Epithelial cell of esophagus (primary cell): ENCODE measurements at regions not wholly inside any gene's neighbourhood (a gene's known extent, or its start where the extent isn't known, plus 50 kb on each side); places are given as distances from the start of the nearest gene placed in this dataset.
A peak's percentile ranks its signal among the peaks of the same experiment; 100 is the strongest.
"Not testable (repeated sequence)": the region's sequence is repeated elsewhere in the genome, so short reads cannot be mapped to it uniquely, and the experiment has no call there.

Experiments
- DNase-seq: peaks from one replicate; pipeline ENCODE4 v3.0.0; 2010; ENCODE audit warnings: low read depth
- H3K4me3 ChIP-seq: 2 replicates; pipeline ENCODE4 v1.5.1; 2011; ENCODE audit warnings: mild to moderate bottlenecking, low read length, control low read depth
- TF ChIP-seq, protein P1 (sequence below): IDR thresholded peaks from 2 replicates; pipeline ENCODE4 v1.5.1; 2011; ENCODE audit warnings: low read depth, mild to moderate bottlenecking, low read length, control low read depth, inconsistent platforms; ENCODE audit not compliant: insufficient read depth; ENCODE audit errors: missing control alignments

DNA sequence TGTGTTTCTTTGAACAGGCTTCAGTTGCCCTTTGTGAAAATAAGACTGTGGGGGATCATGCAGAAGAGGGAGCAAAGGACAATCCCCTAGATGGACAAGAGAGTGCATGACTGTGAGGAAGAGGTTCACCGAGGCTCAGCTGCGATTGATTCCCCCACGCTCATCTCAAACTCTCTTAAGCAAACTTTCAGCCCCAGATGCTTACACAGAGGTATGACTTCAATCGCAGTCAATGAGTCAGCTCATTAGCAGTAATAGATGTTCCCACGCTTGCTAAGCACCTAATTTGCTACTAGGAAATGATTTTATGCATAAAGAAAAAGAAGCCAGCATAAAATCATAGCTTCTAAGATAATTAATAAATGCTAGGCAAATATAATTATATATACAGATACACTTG lies 2256.1 kb upstream of the AGA start:
- no peak overlapping the region for H3K4me3 ChIP-seq
- TF ChIP-seq, protein P1, sequence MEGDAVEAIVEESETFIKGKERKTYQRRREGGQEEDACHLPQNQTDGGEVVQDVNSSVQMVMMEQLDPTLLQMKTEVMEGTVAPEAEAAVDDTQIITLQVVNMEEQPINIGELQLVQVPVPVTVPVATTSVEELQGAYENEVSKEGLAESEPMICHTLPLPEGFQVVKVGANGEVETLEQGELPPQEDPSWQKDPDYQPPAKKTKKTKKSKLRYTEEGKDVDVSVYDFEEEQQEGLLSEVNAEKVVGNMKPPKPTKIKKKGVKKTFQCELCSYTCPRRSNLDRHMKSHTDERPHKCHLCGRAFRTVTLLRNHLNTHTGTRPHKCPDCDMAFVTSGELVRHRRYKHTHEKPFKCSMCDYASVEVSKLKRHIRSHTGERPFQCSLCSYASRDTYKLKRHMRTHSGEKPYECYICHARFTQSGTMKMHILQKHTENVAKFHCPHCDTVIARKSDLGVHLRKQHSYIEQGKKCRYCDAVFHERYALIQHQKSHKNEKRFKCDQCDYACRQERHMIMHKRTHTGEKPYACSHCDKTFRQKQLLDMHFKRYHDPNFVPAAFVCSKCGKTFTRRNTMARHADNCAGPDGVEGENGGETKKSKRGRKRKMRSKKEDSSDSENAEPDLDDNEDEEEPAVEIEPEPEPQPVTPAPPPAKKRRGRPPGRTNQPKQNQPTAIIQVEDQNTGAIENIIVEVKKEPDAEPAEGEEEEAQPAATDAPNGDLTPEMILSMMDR: no peak
- DNase-seq: peak; percentile 57

GRCh38 chr4:179709961-179710624 lies 2267.9 kb upstream of the AGA start:
- H3K4me3 ChIP-seq: no peak overlapping the region
- TF ChIP-seq, protein P1: no peak
- no peak for DNase-seq

DNA sequence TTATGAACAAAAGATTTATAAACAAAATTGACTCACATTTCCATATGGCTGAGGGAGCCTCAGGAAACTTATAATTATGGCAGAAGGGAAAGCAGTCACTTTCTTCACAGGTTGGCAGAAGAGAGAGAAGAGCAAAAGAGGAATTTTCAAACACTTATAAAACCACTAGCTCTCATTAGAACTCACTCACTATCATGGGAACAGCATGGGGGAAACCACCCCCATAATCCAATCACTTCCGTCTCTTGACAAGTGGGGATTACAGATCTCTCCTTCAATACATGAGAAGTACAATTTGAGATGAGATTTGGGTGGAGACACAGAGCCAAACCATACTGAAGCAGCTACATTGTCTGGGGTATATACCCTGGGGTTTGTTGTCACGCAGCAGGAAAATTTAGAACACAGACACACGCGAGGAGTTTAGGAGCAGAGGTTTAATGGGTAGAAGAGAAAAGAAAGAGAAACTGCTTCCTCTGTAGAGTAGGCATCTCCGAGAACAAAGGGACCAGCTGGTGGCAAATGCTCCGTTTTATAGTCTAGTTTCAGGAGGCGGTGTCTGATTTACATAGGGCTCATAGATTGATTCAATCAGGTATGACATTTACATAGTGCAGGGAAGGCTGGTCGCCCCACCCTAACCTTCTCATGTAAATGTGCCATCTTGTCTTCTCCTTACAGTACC lies 2277.7 kb upstream of the AGA start:
- H3K4me3 ChIP-seq: no peak overlapping the region
- no peak for DNase-seq
- TF ChIP-seq, protein P1: no peak

DNA sequence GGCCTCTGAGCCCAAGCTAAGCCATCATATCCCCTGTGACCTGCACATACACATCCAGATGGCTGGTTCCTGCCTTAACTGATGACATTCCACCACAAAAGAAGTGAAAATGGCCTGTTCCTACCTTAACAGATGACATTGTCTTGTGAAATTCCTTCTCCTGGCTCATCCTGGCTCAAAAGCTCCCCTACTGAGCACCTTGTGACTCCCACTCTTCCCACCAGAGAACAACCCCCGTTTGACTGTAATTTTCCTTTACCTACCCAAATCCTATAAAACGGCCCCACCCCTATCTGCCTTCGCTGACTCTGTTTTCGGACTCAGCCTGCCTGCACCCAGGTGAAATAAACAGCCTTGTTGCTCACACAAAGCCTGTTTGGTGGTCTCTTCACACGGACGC lies 2284.3 kb upstream of the AGA start:
- not testable (repeated sequence) for DNase-seq

DNA sequence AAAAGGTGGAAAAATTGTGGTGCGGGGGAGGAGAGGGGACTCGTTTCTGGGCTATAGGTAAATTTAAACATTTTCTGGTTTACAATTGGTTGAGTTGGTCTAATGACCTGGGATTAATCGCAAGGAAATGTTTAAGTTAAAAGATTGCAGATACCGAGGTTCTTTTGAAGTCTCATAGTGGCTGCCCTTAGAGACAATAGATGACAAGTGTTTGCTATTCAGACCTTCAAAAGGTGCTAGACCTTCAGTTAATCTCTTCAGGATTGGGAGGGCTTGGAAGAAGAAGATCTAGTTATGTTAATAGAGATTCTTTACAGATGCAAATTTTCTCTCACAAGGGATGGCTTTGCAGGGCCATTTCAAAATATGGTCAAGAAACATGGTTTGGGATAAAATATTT lies 2286.1 kb upstream of the AGA start:
- DNase-seq: no peak
- TF ChIP-seq, protein P1: no peak
- H3K4me3 ChIP-seq: no peak overlapping the region

More for the DNA sequence above, 2284.3 kb upstream of the AGA start:
- H3K4me3 ChIP-seq: not testable (repeated sequence)

DNA sequence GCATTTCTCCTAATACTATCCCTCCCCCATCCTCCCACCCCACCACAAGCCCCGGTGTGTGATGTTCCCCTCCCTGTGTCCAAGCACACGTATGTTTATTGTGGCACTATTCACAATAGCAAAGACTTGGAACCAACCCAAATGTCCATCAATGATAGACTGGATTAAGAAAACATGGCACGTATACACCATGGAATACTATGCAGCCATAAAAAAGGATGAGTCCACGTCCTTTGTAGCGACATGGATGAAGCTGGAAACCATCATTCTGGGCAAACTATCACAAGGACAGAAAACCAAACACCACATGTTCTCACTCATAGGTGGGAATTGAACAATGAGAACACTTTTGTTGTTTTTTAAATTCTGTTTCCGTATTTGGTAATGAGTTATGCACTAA lies 2294.6 kb upstream of the AGA start:
- DNase-seq, H3K4me3 ChIP-seq: not testable (repeated sequence)

DNA sequence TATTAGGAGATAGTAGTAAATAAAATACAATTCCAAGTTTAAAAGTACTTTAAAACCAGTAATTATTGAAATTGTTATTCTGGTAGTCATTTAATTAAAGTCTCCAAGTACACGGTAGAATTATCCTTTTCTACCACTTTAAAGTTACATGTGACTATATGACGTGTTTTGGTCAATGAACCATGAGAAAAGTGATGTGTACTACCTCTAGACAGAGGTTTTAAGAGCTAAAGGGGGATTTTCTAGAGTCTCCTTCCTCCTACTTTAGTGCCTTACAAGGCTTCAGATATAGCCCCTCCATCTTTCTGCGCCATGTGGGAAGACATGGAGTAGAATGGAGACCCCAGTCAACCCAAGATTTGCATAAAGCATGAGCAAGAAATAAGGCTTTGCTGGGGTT lies 2296.6 kb upstream of the AGA start:
- no peak overlapping the region for H3K4me3 ChIP-seq
- no peak for DNase-seq
- TF ChIP-seq, protein P1: no peak
